GM23338 (cell line): ENCODE measurements at regions not wholly inside any gene's neighbourhood (a gene's known extent, or its start where the extent isn't known, plus 50 kb on each side); places are given as distances from the start of the nearest gene placed in this dataset.
"Not testable (repeated sequence)": the region's sequence is repeated elsewhere in the genome, so short reads cannot be mapped to it uniquely, and the experiment has no call there.

Experiments
- ATAC-seq: fragments of 200-7000 bp; cut with Tn5 transposase; 3 replicates; pipeline ENCODE4 v1.9.1; 2020
- DNase-seq: peaks from one replicate; pipeline ENCODE4 v3.0.0-alpha.2; 2015; ENCODE audit warnings: low spot score
- H2AFZ ChIP-seq: fragments of 200-600 bp; sonication (generic); 2 replicates; pipeline ENCODE4 v1.8.0; 2016; ENCODE audit warnings: antibody characterized with exemption, mild to moderate bottlenecking, moderate library complexity
- H3F3A ChIP-seq: fragments of 200-600 bp; sonication (generic); replicated peaks from 2 replicates; pipeline ENCODE4 v1.8.0; 2017; ENCODE audit warnings: antibody characterized with exemption, mixed run types, low read depth
- H3K27ac ChIP-seq: fragments of 200-600 bp; sonication (generic); 2 replicates; pipeline ENCODE4 v1.6.1; 2016; ENCODE audit warnings: low read depth
- H3K27me3 ChIP-seq: fragments of 200-600 bp; sonication (generic); 2 replicates; pipeline ENCODE4 v1.8.0; 2016; ENCODE audit warnings: mild to moderate bottlenecking, mixed run types, moderate library complexity; ENCODE audit not compliant: insufficient read depth
- H3K36me3 ChIP-seq: fragments of 200-600 bp; sonication (generic); 2 replicates; pipeline ENCODE4 v1.8.0; 2016; ENCODE audit warnings: mild to moderate bottlenecking; ENCODE audit not compliant: insufficient read depth
- H3K4me1 ChIP-seq: fragments of 200-600 bp; sonication (generic); 2 replicates; pipeline ENCODE4 v1.8.0; 2016; ENCODE audit warnings: mild to moderate bottlenecking, moderate library complexity; ENCODE audit not compliant: insufficient read depth
- H3K4me2 ChIP-seq: fragments of 200-600 bp; sonication (generic); 2 replicates; pipeline ENCODE4 v1.7.1; 2017; ENCODE audit warnings: mixed run types
- H3K4me3 ChIP-seq: fragments of 200-600 bp; sonication (generic); 2 replicates; pipeline ENCODE4 v1.6.1; 2016; ENCODE audit warnings: mixed run types
- H3K79me2 ChIP-seq: fragments of 200-600 bp; sonication (generic); replicated peaks from 2 replicates; pipeline ENCODE4 v1.8.0; 2017; ENCODE audit warnings: mild to moderate bottlenecking; ENCODE audit not compliant: insufficient read depth
- H3K9me2 ChIP-seq: fragments of 200-600 bp; sonication (generic); 2 replicates; pipeline ENCODE4 v1.8.0; 2017; ENCODE audit not compliant: insufficient read depth
- H4K20me1 ChIP-seq: fragments of 200-600 bp; sonication (generic); replicated peaks from 2 replicates; pipeline ENCODE4 v1.8.0; 2017; ENCODE audit warnings: mild to moderate bottlenecking; ENCODE audit not compliant: insufficient read depth
- H3K27ac Mint-ChIP-seq: 2 replicates; pipeline ENCODE4 v1.8.0; 2020; ENCODE audit warnings: inconsistent platforms, mild to moderate bottlenecking, moderate library complexity, mixed read lengths
- H3K27me3 Mint-ChIP-seq: 3 replicates; pipeline ENCODE4 v1.8.0; 2022; ENCODE audit warnings: low read depth, mild to moderate bottlenecking, moderate library complexity, mixed read lengths, inconsistent platforms; ENCODE audit not compliant: insufficient read depth, poor library complexity
- H3K36me3 Mint-ChIP-seq: 3 replicates; pipeline ENCODE4 v1.8.0; 2021; ENCODE audit warnings: low read depth, mild to moderate bottlenecking, inconsistent platforms, moderate library complexity, mixed read lengths
- H3K4me1 Mint-ChIP-seq: 3 replicates; pipeline ENCODE4 v1.8.0; 2020; ENCODE audit warnings: mild to moderate bottlenecking, inconsistent platforms, mixed read lengths
- H3K4me3 Mint-ChIP-seq: 3 replicates; pipeline ENCODE4 v1.8.0; 2021; ENCODE audit warnings: moderate library complexity, mild to moderate bottlenecking, inconsistent platforms, mixed read lengths
- H3K9me3 Mint-ChIP-seq: 3 replicates; pipeline ENCODE4 v1.8.0; 2020; ENCODE audit warnings: moderate library complexity, mild to moderate bottlenecking, inconsistent platforms, mixed read lengths
- EZH2phosphoT487 ChIP-seq: fragments of 200-600 bp; sonication (generic); IDR thresholded peaks from one replicate; pipeline ENCODE4 v1.8.1; 2018; ENCODE audit warnings: antibody characterized with exemption; ENCODE audit not compliant: unreplicated experiment
- NANOG ChIP-seq: IDR thresholded peaks from 2 replicates; pipeline ENCODE4 v1.6.1; 2016; ENCODE audit warnings: antibody characterized with exemption, borderline replicate concordance
- POLR2AphosphoS5 ChIP-seq: IDR thresholded peaks from 2 replicates; pipeline ENCODE4 v1.6.1; 2016; ENCODE audit warnings: antibody characterized with exemption, low read depth
- STAT1 ChIP-seq: IDR thresholded peaks from one replicate; pipeline ENCODE4 v1.6.1; 2016; ENCODE audit warnings: antibody characterized with exemption; ENCODE audit not compliant: unreplicated experiment
- TF ChIP-seq, protein P1 (sequence below): IDR thresholded peaks from one replicate; pipeline ENCODE4 v1.6.1; 2018; ENCODE audit warnings: antibody characterized with exemption; ENCODE audit not compliant: unreplicated experiment
- TF ChIP-seq, protein P2 (sequence below): IDR thresholded peaks from 2 replicates; pipeline ENCODE4 v1.6.1; 2016; ENCODE audit warnings: antibody characterized with exemption

- Histone ChIP-seq H3K36me3 (no peaks in the 10 kb centered on the region), H3K4me2 (no peak overlapping the region), H3K9me2 (no peaks in the 10 kb centered on the region), H3K27ac (no peak overlapping the region), H3F3A (no peaks in the 10 kb centered on the region), H3K79me2 (no peaks in the 10 kb centered on the region), H3K4me1 (peaks cover 5% of the 10 kb centered on the region), H2AFZ (no peak overlapping the region), H3K27me3 (peaks cover 74% of the 10 kb centered on the region), H3K4me3 (no peak overlapping the region), H4K20me1 (0 out of 2 replicates have a peak, but pooled peaks cover 15% of the 10 kb centered on the region)
- Mint-ChIP-seq H3K36me3 (no peaks in the 10 kb centered on the region), H3K27me3 (peaks cover 27% of the 10 kb centered on the region), H3K9me3 (no peaks in the 10 kb centered on the region; the same call in 2 of the 3 replicates), H3K4me3 (no peak overlapping the region), H3K27ac (no peak overlapping the region), H3K4me1 (peaks cover 8% of the 10 kb centered on the region)
- TF ChIP-seq EZH2phosphoT487 (no peak), STAT1 (no peak)
- TF ChIP-seq, protein P1, sequence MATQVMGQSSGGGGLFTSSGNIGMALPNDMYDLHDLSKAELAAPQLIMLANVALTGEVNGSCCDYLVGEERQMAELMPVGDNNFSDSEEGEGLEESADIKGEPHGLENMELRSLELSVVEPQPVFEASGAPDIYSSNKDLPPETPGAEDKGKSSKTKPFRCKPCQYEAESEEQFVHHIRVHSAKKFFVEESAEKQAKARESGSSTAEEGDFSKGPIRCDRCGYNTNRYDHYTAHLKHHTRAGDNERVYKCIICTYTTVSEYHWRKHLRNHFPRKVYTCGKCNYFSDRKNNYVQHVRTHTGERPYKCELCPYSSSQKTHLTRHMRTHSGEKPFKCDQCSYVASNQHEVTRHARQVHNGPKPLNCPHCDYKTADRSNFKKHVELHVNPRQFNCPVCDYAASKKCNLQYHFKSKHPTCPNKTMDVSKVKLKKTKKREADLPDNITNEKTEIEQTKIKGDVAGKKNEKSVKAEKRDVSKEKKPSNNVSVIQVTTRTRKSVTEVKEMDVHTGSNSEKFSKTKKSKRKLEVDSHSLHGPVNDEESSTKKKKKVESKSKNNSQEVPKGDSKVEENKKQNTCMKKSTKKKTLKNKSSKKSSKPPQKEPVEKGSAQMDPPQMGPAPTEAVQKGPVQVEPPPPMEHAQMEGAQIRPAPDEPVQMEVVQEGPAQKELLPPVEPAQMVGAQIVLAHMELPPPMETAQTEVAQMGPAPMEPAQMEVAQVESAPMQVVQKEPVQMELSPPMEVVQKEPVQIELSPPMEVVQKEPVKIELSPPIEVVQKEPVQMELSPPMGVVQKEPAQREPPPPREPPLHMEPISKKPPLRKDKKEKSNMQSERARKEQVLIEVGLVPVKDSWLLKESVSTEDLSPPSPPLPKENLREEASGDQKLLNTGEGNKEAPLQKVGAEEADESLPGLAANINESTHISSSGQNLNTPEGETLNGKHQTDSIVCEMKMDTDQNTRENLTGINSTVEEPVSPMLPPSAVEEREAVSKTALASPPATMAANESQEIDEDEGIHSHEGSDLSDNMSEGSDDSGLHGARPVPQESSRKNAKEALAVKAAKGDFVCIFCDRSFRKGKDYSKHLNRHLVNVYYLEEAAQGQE: no peak
- TF ChIP-seq, protein P2, sequence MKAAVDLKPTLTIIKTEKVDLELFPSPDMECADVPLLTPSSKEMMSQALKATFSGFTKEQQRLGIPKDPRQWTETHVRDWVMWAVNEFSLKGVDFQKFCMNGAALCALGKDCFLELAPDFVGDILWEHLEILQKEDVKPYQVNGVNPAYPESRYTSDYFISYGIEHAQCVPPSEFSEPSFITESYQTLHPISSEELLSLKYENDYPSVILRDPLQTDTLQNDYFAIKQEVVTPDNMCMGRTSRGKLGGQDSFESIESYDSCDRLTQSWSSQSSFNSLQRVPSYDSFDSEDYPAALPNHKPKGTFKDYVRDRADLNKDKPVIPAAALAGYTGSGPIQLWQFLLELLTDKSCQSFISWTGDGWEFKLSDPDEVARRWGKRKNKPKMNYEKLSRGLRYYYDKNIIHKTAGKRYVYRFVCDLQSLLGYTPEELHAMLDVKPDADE: no peak
- DNase-seq (no peak), ATAC-seq (no peak)
These were observed 337.0 kb upstream of the FZD8 start for GRCh38 chr10:35979116-35979515.

GRCh38 chr10:35973912-35974591, 332.0 kb upstream of the FZD8 start:
- not testable (repeated sequence) for H3K27ac ChIP-seq, H3F3A ChIP-seq, H3K4me3 ChIP-seq, H3K4me1 ChIP-seq, H2AFZ ChIP-seq, H3K27ac Mint-ChIP-seq, H3K36me3 ChIP-seq, H3K4me3 Mint-ChIP-seq, H3K79me2 ChIP-seq, H3K36me3 Mint-ChIP-seq, H3K9me2 ChIP-seq
- Mint-ChIP-seq H3K27me3 (peaks cover 70% of the 10 kb centered on the region), H3K4me1 (peaks cover 12% of the 10 kb centered on the region), H3K9me3 (peaks cover 13% of the 10 kb centered on the region; the same call in 2 of the 3 replicates)
- peak overlapping the region; percentile 35; the same call in 1 of the 2 replicates for H3K4me2 ChIP-seq
- peaks cover 20% of the 10 kb centered on the region; the same call in 1 of the 2 replicates for H4K20me1 ChIP-seq
- peak; percentile 77 for TF ChIP-seq NANOG
- TF ChIP-seq POLR2AphosphoS5: peak; percentile 44; the same call in 1 of the 2 replicates
- DNase-seq: peak; percentile 52
- peaks cover 100% of the 10 kb centered on the region for H3K27me3 ChIP-seq
- peak; percentile 97 for ATAC-seq
